ENCODE measurements at regions not wholly inside any gene's neighbourhood (a gene's known extent, or its start where the extent isn't known, plus 50 kb on each side); places are given as distances from the start of the nearest gene placed in this dataset.
"Not testable (repeated sequence)": the region's sequence is repeated elsewhere in the genome, so short reads cannot be mapped to it uniquely, and the experiment has no call there.

DNA sequence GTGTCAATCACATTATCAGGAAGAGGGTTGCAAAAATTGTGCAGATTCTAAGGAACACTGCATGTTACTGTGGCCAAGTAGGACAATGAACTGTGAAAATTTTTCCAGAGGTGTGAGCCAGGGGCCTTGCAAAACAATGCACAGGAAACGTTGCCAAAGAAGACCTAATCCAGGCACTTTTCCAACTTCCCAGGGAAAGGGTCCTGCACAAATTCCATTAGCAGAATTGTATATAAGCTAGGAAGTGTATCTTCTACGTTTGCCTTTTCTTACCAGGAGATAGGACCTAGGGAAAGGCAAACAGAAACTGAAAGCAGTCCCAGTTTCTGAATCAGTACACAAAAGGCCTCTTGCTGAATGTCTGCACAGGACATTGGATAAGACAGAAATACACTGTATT is 1888.3 kb upstream of the CELF4 start:
- H3K27ac Mint-ChIP-seq = no peak overlapping the region
- H3K4me3 Mint-ChIP-seq = no peak overlapping the region
- no peaks in the 10 kb centered on the region for H3K4me1 Mint-ChIP-seq (ENCODE audit: low read depth)
- H3K9me3 Mint-ChIP-seq = peaks cover 6% of the 10 kb centered on the region
- no peaks in the 10 kb centered on the region for H3K27me3 Mint-ChIP-seq (ENCODE audit: low read depth)
- no peaks in the 10 kb centered on the region for H3K36me3 Mint-ChIP-seq (ENCODE audit: low read depth)

- Mint-ChIP-seq H3K27ac (no peak overlapping the region), H3K27me3 (ENCODE audit: low read depth) (no peaks in the 10 kb centered on the region), H3K36me3 (ENCODE audit: low read depth) (no peaks in the 10 kb centered on the region), H3K4me3 (no peak overlapping the region), H3K4me1 (ENCODE audit: low read depth) (no peaks in the 10 kb centered on the region), H3K9me3 (peaks cover 3% of the 10 kb centered on the region)
Measured at GRCh38 chr18:39453356-39453755, 1887.8 kb upstream of the CELF4 start.

DNA sequence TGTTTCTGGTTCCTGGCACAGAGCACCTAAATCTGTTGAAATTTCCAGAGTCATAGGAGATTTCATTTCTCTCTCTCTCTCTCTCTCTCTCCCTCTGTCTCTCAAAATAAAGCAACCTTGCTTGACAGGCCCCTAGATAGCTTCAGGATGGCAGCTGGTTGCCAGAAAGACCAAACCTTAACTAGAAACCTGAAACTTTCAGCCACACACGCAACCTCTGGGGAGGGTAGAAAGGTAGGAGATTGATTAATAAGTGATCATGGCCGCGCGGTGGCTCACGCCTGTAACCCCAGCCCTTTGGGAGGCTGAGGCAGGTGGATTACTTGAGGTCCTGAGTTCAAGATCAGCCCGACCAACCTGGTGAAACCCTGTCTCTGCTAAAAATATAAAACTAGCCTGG is 1885.4 kb upstream of the CELF4 start:
- Mint-ChIP-seq H3K27ac (no peak overlapping the region), H3K36me3 (ENCODE audit: low read depth) (no peaks in the 10 kb centered on the region), H3K9me3 (peaks cover 8% of the 10 kb centered on the region), H3K4me3 (no peak overlapping the region), H3K27me3 (ENCODE audit: low read depth) (no peaks in the 10 kb centered on the region), H3K4me1 (ENCODE audit: low read depth) (no peaks in the 10 kb centered on the region)

- no peaks in the 10 kb centered on the region for H3K4me1 Mint-ChIP-seq (ENCODE audit: low read depth)
- H3K27me3 Mint-ChIP-seq (ENCODE audit: low read depth) = no peaks in the 10 kb centered on the region
- no peak overlapping the region for H3K4me3 Mint-ChIP-seq
- H3K27ac Mint-ChIP-seq = no peak overlapping the region
- peaks cover 22% of the 10 kb centered on the region for H3K9me3 Mint-ChIP-seq
- H3K36me3 Mint-ChIP-seq (ENCODE audit: low read depth) = no peaks in the 10 kb centered on the region
Measured at GRCh38 chr18:39449566-39449965, 1884.0 kb upstream of the CELF4 start.

- peaks cover 25% of the 10 kb centered on the region for H3K9me3 Mint-ChIP-seq
- H3K4me3 Mint-ChIP-seq = no peak overlapping the region
- H3K4me1 Mint-ChIP-seq (ENCODE audit: low read depth) = no peaks in the 10 kb centered on the region
- H3K36me3 Mint-ChIP-seq (ENCODE audit: low read depth) = no peaks in the 10 kb centered on the region
- H3K27me3 Mint-ChIP-seq (ENCODE audit: low read depth) = no peaks in the 10 kb centered on the region
- no peak overlapping the region for H3K27ac Mint-ChIP-seq
Measured at GRCh38 chr18:39448942-39449341, 1883.3 kb upstream of the CELF4 start.

- H3K9me3 Mint-ChIP-seq = peaks cover 25% of the 10 kb centered on the region
- H3K27ac Mint-ChIP-seq; H3K4me1 Mint-ChIP-seq (ENCODE audit: low read depth); H3K27me3 Mint-ChIP-seq (ENCODE audit: low read depth); H3K4me3 Mint-ChIP-seq; H3K36me3 Mint-ChIP-seq (ENCODE audit: low read depth): not testable (repeated sequence)
Measured at GRCh38 chr18:39444957-39445356, 1879.4 kb upstream of the CELF4 start.

GRCh38 chr18:39441648-39442047 is 1876.0 kb upstream of the CELF4 start:
- Mint-ChIP-seq H3K36me3 (ENCODE audit: low read depth) (no peaks in the 10 kb centered on the region), H3K27me3 (ENCODE audit: low read depth) (no peaks in the 10 kb centered on the region), H3K9me3 (peaks cover 20% of the 10 kb centered on the region), H3K4me3 (no peak overlapping the region), H3K4me1 (ENCODE audit: low read depth) (no peaks in the 10 kb centered on the region), H3K27ac (no peak overlapping the region)

DNA sequence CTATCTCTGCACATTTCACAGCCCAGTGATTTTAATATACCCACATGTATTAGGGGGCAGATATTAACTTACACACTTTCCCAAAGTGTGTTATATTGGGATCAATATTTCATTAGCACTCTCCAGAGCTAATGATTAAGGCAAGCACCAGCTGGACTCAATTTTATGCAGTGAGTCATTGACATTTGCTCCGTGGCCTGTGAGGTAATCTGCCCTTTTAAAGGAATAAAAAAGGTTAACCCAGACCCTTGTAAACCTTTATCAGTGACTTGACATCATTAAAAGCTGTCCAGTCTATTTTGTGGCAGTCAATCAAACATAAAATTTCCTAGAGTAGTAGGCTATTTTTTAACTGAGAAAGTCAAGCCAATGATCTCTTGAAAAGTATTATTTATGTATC is 1870.4 kb upstream of the CELF4 start:
- Mint-ChIP-seq H3K27ac (no peak overlapping the region), H3K36me3 (ENCODE audit: low read depth) (no peaks in the 10 kb centered on the region), H3K27me3 (ENCODE audit: low read depth) (no peaks in the 10 kb centered on the region), H3K4me3 (no peak overlapping the region), H3K9me3 (no peaks in the 10 kb centered on the region), H3K4me1 (ENCODE audit: low read depth) (no peaks in the 10 kb centered on the region)

DNA sequence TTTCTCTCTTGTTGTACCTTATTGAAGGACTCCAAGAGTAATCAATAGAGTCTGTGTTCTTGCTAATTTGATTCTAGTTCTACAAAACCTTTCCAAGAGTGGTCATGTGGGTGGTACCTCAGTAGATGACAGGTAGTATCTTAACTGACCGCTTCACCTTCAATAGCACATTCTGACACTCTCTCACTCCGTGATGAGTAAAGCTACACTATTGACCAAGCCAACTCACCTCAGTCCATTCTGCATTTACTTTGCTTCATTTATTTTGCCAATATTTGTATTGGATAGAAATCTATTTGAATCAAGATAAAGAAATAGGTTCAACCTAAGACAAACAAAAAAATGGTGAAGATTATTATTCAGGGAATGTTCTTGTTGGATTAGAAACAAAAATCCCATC is 1869.6 kb upstream of the CELF4 start:
- Mint-ChIP-seq H3K4me1 (ENCODE audit: low read depth) (no peaks in the 10 kb centered on the region), H3K27me3 (ENCODE audit: low read depth) (no peaks in the 10 kb centered on the region), H3K4me3 (no peak overlapping the region), H3K9me3 (no peaks in the 10 kb centered on the region), H3K36me3 (ENCODE audit: low read depth) (no peaks in the 10 kb centered on the region), H3K27ac (no peak overlapping the region)

DNA sequence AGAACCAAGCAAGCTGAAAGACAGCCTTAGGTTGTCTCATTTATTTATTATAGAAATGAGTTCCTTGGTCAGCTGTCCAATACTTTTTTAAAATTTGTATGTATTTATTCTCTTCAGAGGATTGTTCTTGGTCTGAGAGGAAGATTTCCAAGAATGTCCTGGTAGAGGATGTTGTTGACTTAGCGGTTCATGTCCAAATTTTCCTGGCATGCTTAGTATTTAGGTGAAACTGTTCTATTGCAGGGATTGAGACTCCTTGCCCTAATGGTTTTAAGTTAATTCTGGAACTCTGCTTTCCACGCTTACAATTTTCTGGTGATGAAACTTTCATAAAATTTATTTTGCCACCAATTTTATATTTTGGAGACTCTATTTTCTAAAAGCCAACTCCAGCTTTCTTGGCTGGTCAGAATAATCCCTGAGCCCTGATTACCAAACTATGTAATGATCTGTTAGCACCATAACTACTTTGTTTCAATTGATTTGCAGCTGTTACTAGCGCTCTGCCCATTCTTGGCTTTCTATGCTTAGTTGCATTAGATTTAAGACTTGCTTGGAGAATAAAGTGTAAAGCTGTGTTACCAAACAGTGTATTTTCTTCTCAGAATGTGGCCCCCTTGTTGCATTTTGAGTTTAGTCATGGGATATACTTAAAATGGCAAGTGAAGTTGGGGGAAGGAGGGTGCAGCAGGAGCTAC is 1868.8 kb upstream of the CELF4 start:
- Mint-ChIP-seq H3K36me3 (ENCODE audit: low read depth) (no peaks in the 10 kb centered on the region), H3K27me3 (ENCODE audit: low read depth) (no peaks in the 10 kb centered on the region), H3K27ac (no peak overlapping the region), H3K4me3 (no peak overlapping the region), H3K9me3 (no peaks in the 10 kb centered on the region), H3K4me1 (ENCODE audit: low read depth) (no peaks in the 10 kb centered on the region)

GRCh38 chr18:39425172-39425850 is 1859.7 kb upstream of the CELF4 start:
- H3K27ac Mint-ChIP-seq = no peak overlapping the region
- H3K4me1 Mint-ChIP-seq (ENCODE audit: low read depth) = no peaks in the 10 kb centered on the region
- no peaks in the 10 kb centered on the region for H3K36me3 Mint-ChIP-seq (ENCODE audit: low read depth)
- no peaks in the 10 kb centered on the region for H3K27me3 Mint-ChIP-seq (ENCODE audit: low read depth)
- peaks cover 6% of the 10 kb centered on the region for H3K9me3 Mint-ChIP-seq
- H3K4me3 Mint-ChIP-seq = no peak overlapping the region

DNA sequence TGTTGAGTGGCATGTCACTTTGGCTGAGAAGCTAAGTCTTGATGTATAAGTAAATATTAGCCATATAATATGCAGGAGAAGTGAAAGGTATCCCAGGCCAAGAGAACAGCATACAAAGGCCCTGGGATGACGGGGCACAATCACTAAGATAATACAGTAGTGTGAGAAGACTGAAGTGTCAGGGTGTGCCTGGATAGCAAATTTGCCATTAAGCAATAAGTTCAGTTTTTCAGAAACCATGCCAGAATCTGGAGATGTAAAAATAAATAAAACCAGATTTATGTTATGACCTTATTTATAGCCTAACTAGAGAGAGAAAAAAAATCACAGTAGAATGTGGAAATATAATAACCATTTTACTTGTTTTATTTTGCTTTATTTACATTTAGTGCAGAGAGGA is 1858.7 kb upstream of the CELF4 start:
- no peaks in the 10 kb centered on the region for H3K4me1 Mint-ChIP-seq (ENCODE audit: low read depth)
- no peak overlapping the region for H3K4me3 Mint-ChIP-seq
- H3K27ac Mint-ChIP-seq = no peak overlapping the region
- H3K9me3 Mint-ChIP-seq = peaks cover 6% of the 10 kb centered on the region
- no peaks in the 10 kb centered on the region for H3K36me3 Mint-ChIP-seq (ENCODE audit: low read depth)
- H3K27me3 Mint-ChIP-seq (ENCODE audit: low read depth) = no peaks in the 10 kb centered on the region

DNA sequence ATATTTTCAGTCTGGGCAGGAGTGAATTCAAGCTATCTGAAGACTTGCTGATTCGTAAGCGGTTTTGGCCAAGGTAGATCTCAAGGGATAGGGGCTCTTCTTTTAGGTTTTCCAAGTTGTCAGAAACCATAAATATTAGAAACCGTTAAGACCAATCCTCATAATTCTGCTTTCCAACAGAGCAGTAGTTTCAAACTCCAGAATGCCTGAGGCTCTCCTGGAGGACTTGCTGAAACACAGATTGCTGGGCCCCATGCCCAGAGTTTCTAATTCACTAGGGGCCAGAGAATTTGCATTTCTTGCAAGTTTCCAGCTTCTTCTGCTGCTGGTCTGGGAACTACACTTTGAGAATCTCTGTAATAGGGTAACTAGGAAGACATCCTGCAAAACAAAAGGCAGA is 1855.7 kb upstream of the CELF4 start:
- H3K36me3 Mint-ChIP-seq (ENCODE audit: low read depth) = no peaks in the 10 kb centered on the region
- H3K4me1 Mint-ChIP-seq (ENCODE audit: low read depth) = no peaks in the 10 kb centered on the region
- H3K4me3 Mint-ChIP-seq = no peak overlapping the region
- H3K27ac Mint-ChIP-seq = no peak overlapping the region
- H3K27me3 Mint-ChIP-seq (ENCODE audit: low read depth) = no peaks in the 10 kb centered on the region
- H3K9me3 Mint-ChIP-seq = peaks cover 6% of the 10 kb centered on the region

DNA sequence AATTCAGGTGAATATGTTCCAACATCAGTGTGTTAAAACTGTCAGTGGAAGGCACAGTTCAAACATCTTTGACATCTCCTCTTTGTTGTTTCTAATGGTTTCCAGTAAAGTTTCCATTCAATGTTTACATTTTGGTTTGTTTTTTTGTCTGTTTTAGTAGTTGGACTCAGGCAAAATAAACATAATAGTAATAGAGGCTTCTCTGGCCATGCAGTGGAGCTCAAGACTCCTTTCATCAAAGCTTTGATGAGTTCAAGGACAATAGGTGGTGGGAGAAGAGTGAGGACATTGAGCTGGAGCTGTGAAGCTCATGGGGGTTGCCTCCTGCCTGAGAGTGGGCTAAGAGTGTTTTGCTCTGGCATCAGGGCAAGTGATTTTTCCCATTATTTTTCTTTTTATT is 1853.7 kb upstream of the CELF4 start:
- no peaks in the 10 kb centered on the region for H3K36me3 Mint-ChIP-seq (ENCODE audit: low read depth)

GRCh38 chr18:39415471-39415870 is 1849.9 kb upstream of the CELF4 start:
- H3K36me3 Mint-ChIP-seq (ENCODE audit: low read depth) = no peaks in the 10 kb centered on the region
- no peaks in the 10 kb centered on the region for H3K27me3 Mint-ChIP-seq (ENCODE audit: low read depth)
- H3K4me3 Mint-ChIP-seq = no peak overlapping the region
- H3K9me3 Mint-ChIP-seq = no peaks in the 10 kb centered on the region
- no peaks in the 10 kb centered on the region for H3K4me1 Mint-ChIP-seq (ENCODE audit: low read depth)
- H3K27ac Mint-ChIP-seq = no peak overlapping the region

More for the DNA sequence above, 1853.7 kb upstream of the CELF4 start:
- H3K27ac Mint-ChIP-seq = no peak overlapping the region
- H3K27me3 Mint-ChIP-seq (ENCODE audit: low read depth) = no peaks in the 10 kb centered on the region
- H3K4me3 Mint-ChIP-seq = no peak overlapping the region
- H3K4me1 Mint-ChIP-seq (ENCODE audit: low read depth) = no peaks in the 10 kb centered on the region
- no peaks in the 10 kb centered on the region for H3K9me3 Mint-ChIP-seq

Data from T-helper 1 cell treated with Interleukin-12 subunit alpha and Interleukin-12 subunit beta and Interleukin-4 antibody, amounts not matched to agents 30 μg/mL and 1 μg/mL, for 36 hours (primary cell).